Mucosa of rectum (tissue), 2 donors: ENCODE measurements at regions not wholly inside any gene's neighbourhood (a gene's known extent, or its start where the extent isn't known, plus 50 kb on each side); places are given as distances from the start of the nearest gene placed in this dataset.
"Not testable (repeated sequence)": the region's sequence is repeated elsewhere in the genome, so short reads cannot be mapped to it uniquely, and the experiment has no call there.

Experiments used
- H3K27ac ChIP-seq, 2 donors: one replicate each; pipeline ENCODE4 v1.7.0; 2013; ENCODE audit warnings: inconsistent platforms in 2 of 2, low read depth in 2 of 2, low read length in 2 of 2
- H3K27me3 ChIP-seq, 2 donors: one replicate each; pipeline ENCODE4 v1.7.0; 2013; ENCODE audit warnings: low read length in 2 of 2; ENCODE audit not compliant: control insufficient read depth in 2 of 2, insufficient read depth in 2 of 2
- H3K36me3 ChIP-seq, 2 donors: one replicate each; pipeline ENCODE4 v1.7.0; 2013; ENCODE audit warnings: low read length in 2 of 2; ENCODE audit not compliant: control insufficient read depth in 2 of 2, insufficient read depth in 2 of 2
- H3K4me1 ChIP-seq, 2 donors: one replicate each; pipeline ENCODE4 v1.7.0; 2013; ENCODE audit warnings: low read length in 2 of 2, mild to moderate bottlenecking in 1 of 2; ENCODE audit not compliant: control insufficient read depth in 2 of 2, insufficient read depth in 2 of 2
- H3K4me3 ChIP-seq, 2 donors: one replicate each; pipeline ENCODE4 v1.7.0; 2013; ENCODE audit warnings: low read length in 2 of 2
- H3K9ac ChIP-seq, 2 donors: one replicate each; pipeline ENCODE4 v1.7.0; 2013; ENCODE audit warnings: low read length in 2 of 2, low read depth in 1 of 2, mild to moderate bottlenecking in 1 of 2
- H3K9me3 ChIP-seq, 2 donors: one replicate each; pipeline ENCODE4 v1.7.0; 2013; ENCODE audit warnings: low read length in 2 of 2; ENCODE audit not compliant: control insufficient read depth in 2 of 2
- donor health status: healthy.
- donor health status: Normal muscosa, but diverticular disease.

GRCh38 chr16:88164196-88165039 lies 213.2 kb downstream of the BANP start:
- H3K9me3 ChIP-seq, H3K4me3 ChIP-seq, H3K9ac ChIP-seq, H3K4me1 ChIP-seq, H3K27me3 ChIP-seq, H3K36me3 ChIP-seq, H3K27ac ChIP-seq: not testable (repeated sequence)

GRCh38 chr16:88165040-88165544 lies 213.9 kb downstream of the BANP start:
- H3K27me3 ChIP-seq, H3K4me3 ChIP-seq, H3K9ac ChIP-seq, H3K27ac ChIP-seq, H3K36me3 ChIP-seq, H3K4me1 ChIP-seq, H3K9me3 ChIP-seq: not testable (repeated sequence)

GRCh38 chr16:88165683-88166082 lies 214.4 kb downstream of the BANP start:
- H3K36me3 ChIP-seq, H3K9me3 ChIP-seq, H3K9ac ChIP-seq, H3K27me3 ChIP-seq, H3K4me1 ChIP-seq, H3K4me3 ChIP-seq, H3K27ac ChIP-seq: not testable (repeated sequence)

- H3K9ac ChIP-seq, H3K4me3 ChIP-seq, H3K9me3 ChIP-seq, H3K4me1 ChIP-seq, H3K36me3 ChIP-seq, H3K27ac ChIP-seq, H3K27me3 ChIP-seq: not testable (repeated sequence)
These were observed 215.1 kb downstream of the BANP start for GRCh38 chr16:88166209-88166773.

GRCh38 chr16:88167798-88168556 lies 214.8 kb upstream of the ZNF469 start:
- not testable (repeated sequence) for H3K27me3 ChIP-seq, H3K27ac ChIP-seq, H3K4me1 ChIP-seq, H3K4me3 ChIP-seq, H3K9ac ChIP-seq, H3K36me3 ChIP-seq, H3K9me3 ChIP-seq

GRCh38 chr16:88168557-88168949 lies 214.2 kb upstream of the ZNF469 start:
- not testable (repeated sequence) for H3K27ac ChIP-seq, H3K36me3 ChIP-seq, H3K27me3 ChIP-seq, H3K9me3 ChIP-seq, H3K4me1 ChIP-seq, H3K4me3 ChIP-seq, H3K9ac ChIP-seq

- not testable (repeated sequence) for H3K4me1 ChIP-seq, H3K36me3 ChIP-seq, H3K27ac ChIP-seq, H3K4me3 ChIP-seq, H3K9me3 ChIP-seq, H3K27me3 ChIP-seq, H3K9ac ChIP-seq
These were observed 213.5 kb upstream of the ZNF469 start for GRCh38 chr16:88169136-88169830.

- H3K27me3 ChIP-seq, result not testable (repeated sequence)
These were observed 213.0 kb upstream of the ZNF469 start for GRCh38 chr16:88169831-88170165.

GRCh38 chr16:88170528-88170991 lies 212.2 kb upstream of the ZNF469 start:
- Histone ChIP-seq H3K9me3 (no peaks in the 10 kb centered on the region), H3K27ac (no peak overlapping the region), H3K4me3 (no peak overlapping the region), H3K27me3 (no peaks in the 10 kb centered on the region), H3K4me1 (no peaks in the 10 kb centered on the region), H3K9ac (no peak overlapping the region), H3K36me3 (no peaks in the 10 kb centered on the region)

More at GRCh38 chr16:88169831-88170165, 213.0 kb upstream of the ZNF469 start:
- not testable (repeated sequence) for H3K27ac ChIP-seq, H3K9me3 ChIP-seq, H3K4me1 ChIP-seq, H3K9ac ChIP-seq, H3K36me3 ChIP-seq, H3K4me3 ChIP-seq

- H3K27me3 ChIP-seq, H3K4me1 ChIP-seq: not testable (repeated sequence)
These were observed 211.6 kb upstream of the ZNF469 start for GRCh38 chr16:88171126-88171525.

More at GRCh38 chr16:88171126-88171525, 211.6 kb upstream of the ZNF469 start:
- not testable (repeated sequence) for H3K9me3 ChIP-seq, H3K4me3 ChIP-seq, H3K27ac ChIP-seq, H3K9ac ChIP-seq, H3K36me3 ChIP-seq
